ENCODE measurements at regions not wholly inside any gene's neighbourhood (a gene's known extent, or its start where the extent isn't known, plus 50 kb on each side); places are given as distances from the start of the nearest gene placed in this dataset.

DNA sequence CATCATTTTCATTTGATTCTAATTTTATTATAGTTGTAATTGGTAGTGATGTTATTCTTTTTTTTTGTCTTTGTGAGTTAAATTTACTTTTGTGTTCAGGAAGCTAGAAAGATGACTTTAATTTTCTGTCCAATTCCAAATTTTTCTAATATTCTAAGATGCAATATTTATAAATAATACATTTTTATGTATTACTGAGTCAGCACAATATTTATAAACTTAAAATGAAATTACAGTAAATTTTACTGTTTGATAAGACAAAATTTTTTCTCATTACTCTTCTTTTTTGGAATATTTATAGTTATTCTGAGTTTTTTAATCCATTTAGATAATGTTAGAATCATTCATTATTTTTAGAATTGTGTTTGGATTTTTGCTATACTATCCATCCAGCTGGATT, 1637.9 kb upstream of the ACO1 start:
- TF ChIP-seq, protein P1, sequence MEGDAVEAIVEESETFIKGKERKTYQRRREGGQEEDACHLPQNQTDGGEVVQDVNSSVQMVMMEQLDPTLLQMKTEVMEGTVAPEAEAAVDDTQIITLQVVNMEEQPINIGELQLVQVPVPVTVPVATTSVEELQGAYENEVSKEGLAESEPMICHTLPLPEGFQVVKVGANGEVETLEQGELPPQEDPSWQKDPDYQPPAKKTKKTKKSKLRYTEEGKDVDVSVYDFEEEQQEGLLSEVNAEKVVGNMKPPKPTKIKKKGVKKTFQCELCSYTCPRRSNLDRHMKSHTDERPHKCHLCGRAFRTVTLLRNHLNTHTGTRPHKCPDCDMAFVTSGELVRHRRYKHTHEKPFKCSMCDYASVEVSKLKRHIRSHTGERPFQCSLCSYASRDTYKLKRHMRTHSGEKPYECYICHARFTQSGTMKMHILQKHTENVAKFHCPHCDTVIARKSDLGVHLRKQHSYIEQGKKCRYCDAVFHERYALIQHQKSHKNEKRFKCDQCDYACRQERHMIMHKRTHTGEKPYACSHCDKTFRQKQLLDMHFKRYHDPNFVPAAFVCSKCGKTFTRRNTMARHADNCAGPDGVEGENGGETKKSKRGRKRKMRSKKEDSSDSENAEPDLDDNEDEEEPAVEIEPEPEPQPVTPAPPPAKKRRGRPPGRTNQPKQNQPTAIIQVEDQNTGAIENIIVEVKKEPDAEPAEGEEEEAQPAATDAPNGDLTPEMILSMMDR (IDR thresholded peaks at IDR 0.05; ENCODE audit: low read length): no peak
- TF ChIP-seq EZH2 (optimal IDR thresholded peaks at IDR 0.05; ENCODE audit: low read depth, low read length) (no peak), EZH2phosphoT487 (IDR thresholded peaks at IDR 0.05; ENCODE audit: low read length) (no peak)
